GM21423 (cell line): ENCODE measurements at regions not wholly inside any gene's neighbourhood (a gene's known extent, or its start where the extent isn't known, plus 50 kb on each side); places are given as distances from the start of the nearest gene placed in this dataset.

Experiments
- ATAC-seq: cut with Tn5 transposase; IDR thresholded peaks from one replicate; pipeline ENCODE4 v1.9.1; 2021; ENCODE audit warnings: mild to moderate bottlenecking, moderate library complexity; ENCODE audit not compliant: unreplicated experiment

- no peak for ATAC-seq
These were observed 201.4 kb downstream of the ZNF462 start for GRCh38 chr9:107064378-107064777.

GRCh38 chr9:107065549-107065948, 202.6 kb downstream of the ZNF462 start:
- ATAC-seq: no peak

- ATAC-seq: no peak
These were observed 204.9 kb downstream of the ZNF462 start for GRCh38 chr9:107067739-107068416.

- no peak for ATAC-seq
These were observed 205.6 kb downstream of the ZNF462 start for GRCh38 chr9:107068581-107068980.

GRCh38 chr9:107070586-107070985, 207.6 kb downstream of the ZNF462 start:
- no peak for ATAC-seq

- ATAC-seq: no peak
These were observed 205.0 kb upstream of the RAD23B start for GRCh38 chr9:107078061-107078460.

GRCh38 chr9:107079589-107079988, 203.5 kb upstream of the RAD23B start:
- ATAC-seq: no peak

- no peak for ATAC-seq
These were observed 202.9 kb upstream of the RAD23B start for GRCh38 chr9:107080130-107080529.

GRCh38 chr9:107086460-107086859, 196.6 kb upstream of the RAD23B start:
- ATAC-seq: no peak

GRCh38 chr9:107087222-107087621, 195.9 kb upstream of the RAD23B start:
- ATAC-seq: no peak

GRCh38 chr9:107090218-107090617, 192.9 kb upstream of the RAD23B start:
- ATAC-seq: no peak

- no peak for ATAC-seq
These were observed 189.6 kb upstream of the RAD23B start for GRCh38 chr9:107093365-107094060.

GRCh38 chr9:107094370-107094769, 188.7 kb upstream of the RAD23B start:
- no peak for ATAC-seq

- no peak for ATAC-seq
These were observed 182.5 kb upstream of the RAD23B start for GRCh38 chr9:107100591-107100990.

- no peak for ATAC-seq
These were observed 181.1 kb upstream of the RAD23B start for GRCh38 chr9:107102011-107102410.

GRCh38 chr9:107103621-107104020, 179.5 kb upstream of the RAD23B start:
- ATAC-seq: no peak

- ATAC-seq: no peak
These were observed 177.3 kb upstream of the RAD23B start for GRCh38 chr9:107105784-107106183.

GRCh38 chr9:107106416-107106815, 176.7 kb upstream of the RAD23B start:
- no peak for ATAC-seq

GRCh38 chr9:107108342-107109130, 174.5 kb upstream of the RAD23B start:
- ATAC-seq: no peak

GRCh38 chr9:107109324-107109723, 173.8 kb upstream of the RAD23B start:
- ATAC-seq: no peak

- ATAC-seq: no peak
These were observed 172.9 kb upstream of the RAD23B start for GRCh38 chr9:107110153-107110552.

GRCh38 chr9:107112707-107113243, 170.3 kb upstream of the RAD23B start:
- ATAC-seq: peak; percentile 79
